SHP77 (cell line): ENCODE measurements at regions not wholly inside any gene's neighbourhood (a gene's known extent, or its start where the extent isn't known, plus 50 kb on each side); places are given as distances from the start of the nearest gene placed in this dataset.

Source experiments
- DNase-seq, 2 experiments: peaks; one replicate each; lab custom pipeline; 2025; lab: John Stamatoyannopoulos, UW

DNA sequence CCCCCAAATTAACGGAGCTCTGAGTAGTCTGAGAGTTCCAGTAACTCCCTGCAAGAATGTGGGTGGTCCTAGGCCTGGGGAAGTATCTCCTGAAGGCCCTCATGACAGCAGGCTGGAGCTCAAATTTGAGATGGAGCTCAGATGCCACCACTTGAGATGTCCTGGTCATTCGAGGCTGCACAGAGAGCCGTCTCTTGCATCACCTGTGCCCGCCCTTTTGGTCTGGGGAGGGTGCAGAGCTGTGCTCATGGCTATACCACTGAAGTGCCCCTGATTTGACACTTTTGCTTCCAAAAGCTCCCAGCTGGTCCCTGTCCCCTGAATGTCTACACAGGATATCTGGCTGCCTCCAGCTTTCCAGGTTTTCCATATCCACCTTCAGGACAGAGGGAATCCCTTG lies 214.0 kb upstream of the B3GAT1 start:
- no peak for DNase-seq

GRCh38 chr11:134625631-134626030 lies 213.6 kb upstream of the B3GAT1 start:
- DNase-seq: no peak

- DNase-seq: no peak
These were observed 213.1 kb upstream of the B3GAT1 start for GRCh38 chr11:134625151-134625550.

DNA sequence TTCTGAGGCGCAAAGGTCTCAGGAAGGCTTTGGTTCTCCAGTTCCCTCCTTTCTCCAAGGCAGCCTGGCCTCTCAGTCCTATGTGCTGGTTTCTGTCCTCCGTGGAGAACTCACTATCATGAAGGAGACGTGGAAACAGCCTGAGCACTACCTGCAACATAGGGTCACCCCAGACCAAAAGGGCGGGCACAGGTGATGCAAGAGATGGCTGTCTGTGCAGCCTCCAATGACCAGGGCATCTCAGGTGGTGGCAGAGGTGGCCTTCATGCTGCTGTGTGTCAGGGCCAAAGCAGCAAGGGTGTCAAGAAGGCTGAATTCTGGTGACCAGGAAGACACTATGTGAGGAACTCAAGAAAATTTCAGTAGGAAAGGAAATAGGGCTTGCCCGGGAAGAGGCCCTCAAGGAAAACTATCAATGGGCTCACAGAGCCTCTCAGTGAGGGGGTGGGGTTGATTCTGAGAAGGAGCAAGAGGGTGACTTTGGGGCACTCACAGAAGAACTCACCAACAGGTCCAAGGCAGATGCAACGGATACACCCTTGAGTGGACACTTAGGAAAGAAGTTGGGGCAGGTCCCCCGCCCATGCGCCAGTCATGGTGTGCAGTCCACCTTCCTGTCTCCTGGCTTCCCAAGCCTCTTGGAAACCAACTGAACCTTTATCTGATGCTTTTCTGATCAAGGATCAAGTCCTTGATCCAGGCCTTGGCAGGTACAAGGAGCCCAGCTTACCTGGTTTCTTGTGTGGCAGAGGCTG lies 212.3 kb upstream of the B3GAT1 start:
- no peak for DNase-seq

DNA sequence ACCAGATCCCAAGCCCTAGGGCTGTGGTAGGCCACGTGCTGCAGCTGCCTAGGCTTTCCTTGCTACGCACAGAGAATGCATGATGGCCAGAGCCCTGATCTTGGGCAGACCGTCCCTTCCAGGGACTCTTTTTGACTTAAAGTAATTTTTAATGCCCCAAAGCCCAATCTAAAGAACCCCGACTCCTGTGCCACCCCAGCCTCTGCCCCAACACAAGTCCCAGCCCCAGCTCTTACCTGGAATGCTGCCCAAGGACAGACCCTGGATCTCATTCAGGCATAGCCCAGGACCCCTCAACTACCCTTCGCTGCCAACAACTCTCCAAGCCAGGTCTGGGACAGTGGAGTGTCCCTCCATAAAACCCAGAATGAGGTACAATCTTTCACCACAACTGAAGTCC lies 211.7 kb upstream of the B3GAT1 start:
- DNase-seq: no peak

GRCh38 chr11:134622458-134622857 lies 210.4 kb upstream of the B3GAT1 start:
- no peak for DNase-seq

- DNase-seq: no peak
These were observed 205.3 kb upstream of the B3GAT1 start for GRCh38 chr11:134617360-134617759.

- DNase-seq: no peak
These were observed 204.0 kb upstream of the B3GAT1 start for GRCh38 chr11:134616038-134616437.

DNA sequence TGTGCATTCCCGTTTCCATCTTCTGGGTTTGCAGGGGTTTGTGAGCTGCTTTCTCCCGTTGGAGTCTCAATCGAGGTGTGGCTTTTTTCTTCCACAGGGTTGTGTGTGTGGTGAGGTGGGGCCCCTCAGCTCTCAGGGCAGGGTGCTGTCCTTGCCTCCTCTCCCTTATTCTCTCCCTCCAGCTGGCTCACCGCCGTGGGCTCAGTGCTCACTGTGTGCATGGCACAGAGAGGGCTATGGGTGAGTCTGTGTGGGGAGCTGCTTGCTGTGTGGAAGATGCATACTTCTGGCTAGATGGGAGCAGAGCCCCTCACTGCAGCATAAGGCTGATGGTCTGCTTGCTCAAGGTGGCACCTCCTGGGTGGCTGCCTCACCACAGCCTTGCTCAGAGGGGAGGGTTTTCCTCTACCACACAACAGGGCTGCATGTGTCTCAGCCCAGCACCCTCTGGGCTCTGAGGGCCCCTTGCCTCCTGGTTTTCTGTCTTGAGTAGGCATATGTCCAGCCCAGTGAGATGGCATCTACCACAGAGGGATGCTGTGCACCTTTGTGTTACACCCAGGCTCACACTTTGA lies 203.1 kb upstream of the B3GAT1 start:
- no peak for DNase-seq

- no peak for DNase-seq
These were observed 202.1 kb upstream of the B3GAT1 start for GRCh38 chr11:134614141-134614540.

GRCh38 chr11:134613646-134614045 lies 201.6 kb upstream of the B3GAT1 start:
- DNase-seq: no peak

GRCh38 chr11:134612140-134613030 lies 200.3 kb upstream of the B3GAT1 start:
- no peak for DNase-seq

- no peak for DNase-seq
These were observed 199.5 kb upstream of the B3GAT1 start for GRCh38 chr11:134611537-134611936.

DNA sequence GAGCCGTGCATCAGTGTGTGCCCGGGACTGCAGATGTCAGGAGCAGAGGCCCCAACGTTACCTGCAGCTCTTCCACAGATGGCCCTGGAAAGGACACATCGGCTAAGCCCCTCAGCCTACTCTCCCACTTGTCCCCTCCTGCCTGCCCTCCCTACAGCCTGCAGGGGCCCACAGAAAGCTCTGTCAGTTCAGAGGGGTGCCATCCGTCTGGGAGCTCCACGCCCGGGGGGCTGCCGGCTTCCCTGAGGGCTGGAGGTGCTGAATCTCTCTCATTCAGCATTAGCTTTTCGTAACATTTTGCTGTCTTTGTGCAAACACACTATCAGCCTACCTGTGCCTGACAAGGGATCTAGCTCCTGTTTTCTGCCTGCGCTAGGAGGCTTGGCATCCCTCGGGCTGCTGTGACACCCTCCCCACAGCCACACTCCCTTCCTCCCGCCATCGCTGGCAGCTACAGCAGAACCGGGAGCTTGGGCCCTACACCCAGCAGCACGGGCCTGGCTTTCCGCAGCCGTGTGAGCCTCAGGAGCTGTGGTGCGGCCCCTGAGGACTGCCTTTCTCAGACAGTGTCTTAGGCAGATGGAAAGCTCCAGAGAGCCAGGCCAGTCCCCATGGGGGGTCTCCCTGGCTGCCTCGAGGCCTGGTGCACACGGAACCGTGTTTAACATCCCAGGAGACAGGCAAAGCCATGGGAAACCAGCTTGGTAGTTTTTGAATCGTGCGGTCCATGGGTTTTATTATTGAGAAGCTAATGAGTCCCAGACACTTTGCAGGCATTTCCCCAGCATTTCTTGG lies 198.3 kb upstream of the B3GAT1 start:
- no peak for DNase-seq

DNA sequence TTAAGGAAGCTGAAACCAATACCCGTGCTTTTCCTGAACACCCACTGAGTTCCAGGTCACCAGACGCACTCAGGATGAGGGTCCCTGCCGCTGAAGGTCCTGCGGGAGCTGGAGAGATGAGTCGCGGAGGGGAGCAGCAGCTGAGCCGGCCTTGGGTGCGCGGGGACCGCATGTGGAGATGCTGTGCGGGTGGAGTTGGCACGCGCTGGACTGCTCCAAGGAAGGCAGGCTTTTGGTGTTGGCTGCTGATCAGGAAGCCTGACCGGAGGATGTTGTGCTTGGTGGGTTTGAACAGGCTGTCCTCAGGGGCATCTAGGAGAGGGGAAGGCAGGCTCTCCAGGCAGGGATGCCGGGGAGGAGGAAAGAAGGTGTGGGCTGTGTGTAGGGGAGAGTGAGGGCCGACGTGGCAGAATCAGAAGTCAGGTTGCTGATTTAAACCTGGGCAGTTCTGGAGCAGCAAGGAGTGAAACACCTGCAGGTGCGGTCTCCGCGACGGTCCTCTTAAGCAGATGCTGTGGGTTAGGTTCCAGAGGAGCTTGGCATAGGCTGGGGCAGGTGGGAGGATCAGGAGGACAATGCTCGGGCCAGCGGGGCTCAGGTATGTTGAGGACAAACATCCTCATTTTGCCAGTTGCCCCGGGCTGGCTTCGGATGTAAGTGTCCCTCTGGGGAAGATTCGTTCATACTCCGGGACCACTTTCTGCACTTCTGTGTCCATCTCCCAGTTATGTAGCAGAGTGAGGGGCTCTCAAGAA lies 197.5 kb upstream of the B3GAT1 start:
- DNase-seq: no peak

- DNase-seq: no peak
These were observed 196.1 kb upstream of the B3GAT1 start for GRCh38 chr11:134607963-134608750.

GRCh38 chr11:134606251-134606650 lies 194.2 kb upstream of the B3GAT1 start:
- no peak for DNase-seq

- DNase-seq: no peak
These were observed 192.8 kb upstream of the B3GAT1 start for GRCh38 chr11:134604886-134605285.

GRCh38 chr11:134599299-134599771 lies 187.3 kb upstream of the B3GAT1 start:
- DNase-seq: no peak

GRCh38 chr11:134598368-134598767 lies 186.3 kb upstream of the B3GAT1 start:
- no peak for DNase-seq
